Lower leg skin (tissue), 3 donors: ENCODE measurements at regions not wholly inside any gene's neighbourhood (a gene's known extent, or its start where the extent isn't known, plus 50 kb on each side); places are given as distances from the start of the nearest gene placed in this dataset.

Experiments
- POLR2A ChIP-seq, 2 donors: fragments of 450-650 bp; IDR thresholded peaks; one replicate each; pipeline ENCODE4 v1.6.1; 2016 to 2017; ENCODE audit warnings: antibody characterized with exemption in 2 of 2, mild to moderate bottlenecking in 1 of 2, moderate library complexity in 1 of 2
- TF ChIP-seq, protein P1 (sequence below), 3 donors: fragments of 450-650 bp; IDR thresholded peaks; one replicate each; pipeline ENCODE4 v1.5.1; 2016; ENCODE audit warnings: antibody characterized with exemption in 3 of 3, mild to moderate bottlenecking in 3 of 3, moderate library complexity in 2 of 3

DNA sequence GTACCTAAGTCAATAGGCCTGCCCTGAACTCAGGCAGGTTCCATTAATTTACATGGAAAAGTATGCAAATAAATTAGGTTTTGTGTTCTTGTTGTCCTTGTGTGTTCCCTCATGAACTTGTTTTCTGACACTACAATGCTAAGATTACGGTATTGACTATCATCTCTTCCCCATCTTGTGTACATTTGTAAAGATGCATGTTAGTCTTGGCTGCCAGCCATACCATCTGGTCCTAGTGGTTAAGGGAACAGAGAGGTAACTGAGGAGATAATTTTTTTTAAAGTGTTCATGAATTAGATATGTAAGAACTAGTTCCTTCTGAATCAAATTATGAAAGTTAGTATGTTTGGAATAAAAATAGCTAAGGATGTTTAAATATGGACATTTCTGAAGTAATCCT, 167.6 kb upstream of the ADAMTS5 start:
- TF ChIP-seq, protein P1, sequence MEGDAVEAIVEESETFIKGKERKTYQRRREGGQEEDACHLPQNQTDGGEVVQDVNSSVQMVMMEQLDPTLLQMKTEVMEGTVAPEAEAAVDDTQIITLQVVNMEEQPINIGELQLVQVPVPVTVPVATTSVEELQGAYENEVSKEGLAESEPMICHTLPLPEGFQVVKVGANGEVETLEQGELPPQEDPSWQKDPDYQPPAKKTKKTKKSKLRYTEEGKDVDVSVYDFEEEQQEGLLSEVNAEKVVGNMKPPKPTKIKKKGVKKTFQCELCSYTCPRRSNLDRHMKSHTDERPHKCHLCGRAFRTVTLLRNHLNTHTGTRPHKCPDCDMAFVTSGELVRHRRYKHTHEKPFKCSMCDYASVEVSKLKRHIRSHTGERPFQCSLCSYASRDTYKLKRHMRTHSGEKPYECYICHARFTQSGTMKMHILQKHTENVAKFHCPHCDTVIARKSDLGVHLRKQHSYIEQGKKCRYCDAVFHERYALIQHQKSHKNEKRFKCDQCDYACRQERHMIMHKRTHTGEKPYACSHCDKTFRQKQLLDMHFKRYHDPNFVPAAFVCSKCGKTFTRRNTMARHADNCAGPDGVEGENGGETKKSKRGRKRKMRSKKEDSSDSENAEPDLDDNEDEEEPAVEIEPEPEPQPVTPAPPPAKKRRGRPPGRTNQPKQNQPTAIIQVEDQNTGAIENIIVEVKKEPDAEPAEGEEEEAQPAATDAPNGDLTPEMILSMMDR (IDR thresholded peaks at IDR 0.05), result no peak
- no peak for TF ChIP-seq POLR2A (IDR thresholded peaks at IDR 0.05)
